ENCODE measurements at regions not wholly inside any gene's neighbourhood (a gene's known extent, or its start where the extent isn't known, plus 50 kb on each side); places are given as distances from the start of the nearest gene placed in this dataset.
"Not testable (repeated sequence)": the region's sequence is repeated elsewhere in the genome, so short reads cannot be mapped to it uniquely, and the experiment has no call there.

DNA sequence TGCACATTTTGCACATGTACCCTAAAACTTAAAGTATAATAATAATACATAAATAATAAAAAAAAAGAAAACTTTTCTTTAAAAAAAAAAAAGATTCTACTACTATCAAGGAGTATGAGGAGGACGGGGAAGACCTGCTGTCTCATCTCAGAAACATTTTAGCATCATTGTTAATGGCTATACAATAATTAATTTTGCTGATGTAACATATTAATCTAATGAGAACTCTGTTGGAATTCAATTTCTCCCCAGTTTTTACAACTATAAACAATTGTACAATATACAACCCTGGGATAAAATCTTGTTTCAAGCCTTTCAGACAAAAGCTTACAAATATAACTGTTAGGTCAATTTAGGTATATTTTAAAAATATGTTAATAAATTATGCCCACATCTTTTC, 139.0 kb upstream of the GRIN3A start:
- no peak for DNase-seq (ENCODE audit: low spot score)

DNA sequence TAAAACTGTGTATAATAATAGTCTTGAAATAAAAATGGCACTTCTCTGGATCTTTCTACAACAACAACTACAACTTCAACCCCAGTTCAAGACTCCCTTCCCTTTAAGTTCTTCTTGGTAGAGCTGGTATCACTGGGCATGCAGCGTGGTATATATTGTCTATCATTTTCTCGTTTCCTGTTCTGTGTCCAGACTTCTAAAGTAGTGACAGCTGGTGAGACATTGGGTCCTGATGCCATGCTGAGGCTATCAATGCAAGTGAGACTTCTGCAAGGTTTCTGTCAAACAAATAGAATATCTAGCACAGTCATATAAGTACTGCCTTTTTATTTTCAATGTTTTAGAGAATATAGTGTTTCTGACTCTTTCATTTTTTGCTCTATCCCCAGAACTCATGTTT, 123.0 kb upstream of the GRIN3A start:
- DNase-seq (ENCODE audit: low spot score): no peak

DNA sequence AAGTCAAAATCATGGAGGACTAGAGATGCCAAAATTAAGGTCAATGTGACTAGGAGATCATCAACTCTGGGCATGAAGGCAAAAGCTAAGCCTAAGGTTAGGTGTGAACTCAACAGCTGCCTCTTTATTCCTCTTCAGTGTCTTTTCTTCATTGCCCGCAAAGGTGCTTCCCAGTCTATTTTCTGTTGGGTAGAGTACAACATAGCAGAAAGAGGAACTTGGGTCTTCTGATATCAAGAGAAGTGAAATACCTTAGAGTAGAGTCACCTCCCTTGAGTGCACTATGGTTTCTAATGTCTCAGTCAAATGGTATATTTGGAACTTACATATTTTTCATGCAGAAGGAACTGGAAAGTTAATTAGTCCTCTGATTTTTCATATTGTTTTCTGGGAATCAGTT, 122.5 kb upstream of the GRIN3A start:
- DNase-seq (ENCODE audit: low spot score): no peak

DNA sequence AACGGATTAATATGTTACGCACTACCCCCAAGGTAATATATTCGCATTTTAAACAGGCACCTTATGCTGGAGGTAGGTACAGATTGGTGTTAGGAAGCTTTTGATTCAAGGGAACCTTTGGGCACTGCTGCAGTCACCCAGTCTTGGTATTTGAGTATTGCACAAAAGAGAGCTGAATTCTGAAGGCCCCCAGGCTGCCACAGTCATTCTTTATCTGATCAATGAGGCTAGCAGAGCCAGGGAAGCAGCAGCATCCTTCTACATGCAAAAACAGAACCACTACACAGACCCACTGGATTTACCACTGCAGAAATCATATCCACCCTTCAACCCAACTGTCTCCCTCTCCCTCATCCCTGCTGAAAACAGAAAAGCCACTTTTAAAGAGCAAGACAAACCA, 121.2 kb upstream of the GRIN3A start:
- DNase-seq (ENCODE audit: low spot score): no peak

DNA sequence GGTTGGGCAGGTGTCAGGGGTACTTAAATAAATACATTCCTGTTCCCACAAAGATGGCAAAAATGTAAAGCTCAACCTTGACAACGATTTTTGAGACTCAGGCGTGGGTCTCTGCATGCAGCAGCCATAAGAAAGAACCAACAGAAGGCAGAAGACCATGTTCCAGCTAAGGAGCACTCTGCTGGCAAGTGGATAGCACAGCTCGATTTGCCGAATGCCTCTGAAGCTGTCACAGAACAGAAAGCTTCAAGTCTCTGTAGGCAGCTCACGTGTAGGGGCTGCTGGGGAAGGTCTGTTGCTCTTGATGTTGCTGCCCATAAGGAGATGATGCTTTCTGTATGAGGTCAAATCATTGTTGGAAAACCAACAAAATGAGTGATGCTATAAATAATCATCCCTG, 119.6 kb upstream of the GRIN3A start:
- no peak for DNase-seq (ENCODE audit: low spot score)

DNA sequence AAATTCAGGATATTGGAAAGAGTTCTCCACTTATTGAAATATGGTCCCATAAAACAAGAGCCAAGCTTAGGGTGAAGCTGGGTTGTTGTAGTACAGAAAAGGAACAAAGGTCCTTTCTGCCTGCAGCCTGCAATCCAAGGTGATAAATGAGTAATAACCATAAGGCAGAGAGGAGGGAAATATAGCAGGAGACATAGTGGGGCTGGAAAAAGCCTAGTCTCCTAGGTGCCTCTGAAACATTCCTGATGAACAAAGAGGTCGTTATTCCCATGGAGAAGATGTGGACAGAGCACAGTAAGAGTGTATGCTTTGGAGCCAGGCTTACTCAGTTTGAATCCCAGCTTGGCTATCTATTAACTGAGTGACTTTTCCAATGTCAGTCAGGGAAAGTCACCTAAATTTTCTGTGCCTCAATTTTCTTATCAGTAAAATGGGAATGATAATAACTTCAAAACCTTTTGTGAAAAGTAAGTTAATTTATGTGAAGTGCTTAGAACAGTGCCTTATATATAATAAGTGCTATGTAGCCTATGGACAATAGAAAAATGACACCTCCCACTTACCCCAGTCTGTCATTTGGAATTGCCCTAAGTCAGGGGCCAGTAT, 110.8 kb upstream of the GRIN3A start:
- no peak for DNase-seq (ENCODE audit: low spot score)

DNA sequence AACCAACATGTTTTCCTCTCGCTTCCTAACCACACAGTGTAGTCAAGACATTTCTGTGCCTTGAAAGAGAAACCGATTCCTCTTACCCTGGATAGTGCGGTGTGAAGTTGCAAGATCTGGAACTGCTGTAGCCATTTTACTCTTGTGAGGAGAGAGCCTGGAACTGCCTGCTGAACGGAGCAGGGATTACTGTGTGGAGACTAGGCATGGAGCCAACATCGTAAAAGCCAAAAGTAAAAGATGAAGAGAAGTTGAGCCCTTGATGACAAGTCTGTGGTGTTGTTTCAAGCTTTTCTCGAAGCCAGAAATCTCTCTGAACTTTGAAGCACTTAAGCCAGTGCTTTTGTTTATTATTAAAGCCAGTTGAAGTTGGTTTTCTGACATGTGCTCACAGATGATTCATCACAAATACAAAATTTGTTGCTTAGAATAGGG, 110.1 kb upstream of the GRIN3A start:
- no peak for DNase-seq (ENCODE audit: low spot score)

DNA sequence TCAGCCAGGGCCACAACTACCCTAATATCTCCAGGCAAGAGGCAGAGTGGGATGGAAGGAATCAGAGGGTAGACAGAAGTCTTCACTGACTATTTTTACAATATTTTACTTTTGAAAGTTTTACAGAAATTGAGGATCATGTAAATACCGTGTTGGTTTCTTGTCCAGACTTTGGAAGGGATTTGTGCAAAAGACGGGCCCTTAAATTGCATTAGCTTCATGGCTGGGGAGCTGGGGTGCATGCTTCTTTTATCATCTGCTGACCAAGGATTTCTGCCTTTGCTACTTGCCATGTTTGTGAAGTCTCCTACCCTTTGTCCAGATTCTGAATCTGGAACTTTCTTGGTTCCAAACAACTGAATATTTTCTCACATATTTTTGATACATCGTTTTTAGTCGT, 107.7 kb upstream of the GRIN3A start:
- DNase-seq (ENCODE audit: low spot score): no peak

DNA sequence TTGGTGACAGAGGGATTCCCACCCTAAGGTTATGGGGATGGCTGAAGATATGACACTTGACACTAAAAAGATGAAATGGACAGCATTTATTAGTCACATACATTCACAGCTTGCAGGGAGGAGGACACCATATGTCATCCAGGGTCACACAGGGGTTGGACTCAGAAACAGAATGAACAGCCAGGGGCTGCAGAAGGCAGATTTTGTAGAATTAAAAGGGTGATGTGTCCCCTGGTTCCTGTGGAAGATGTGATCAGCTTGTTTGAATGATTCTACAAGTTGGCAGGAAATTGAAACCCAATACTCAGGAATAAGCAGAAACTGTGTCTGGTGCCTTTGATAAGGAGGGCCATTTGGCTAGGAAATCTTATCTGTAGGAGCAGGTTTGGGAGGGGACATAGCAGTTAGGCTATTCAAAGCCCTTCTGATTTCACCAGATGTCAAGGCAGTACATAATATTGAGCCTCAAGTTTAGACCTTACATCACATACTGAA, 102.3 kb upstream of the GRIN3A start:
- DNase-seq (ENCODE audit: low spot score): no peak

DNA sequence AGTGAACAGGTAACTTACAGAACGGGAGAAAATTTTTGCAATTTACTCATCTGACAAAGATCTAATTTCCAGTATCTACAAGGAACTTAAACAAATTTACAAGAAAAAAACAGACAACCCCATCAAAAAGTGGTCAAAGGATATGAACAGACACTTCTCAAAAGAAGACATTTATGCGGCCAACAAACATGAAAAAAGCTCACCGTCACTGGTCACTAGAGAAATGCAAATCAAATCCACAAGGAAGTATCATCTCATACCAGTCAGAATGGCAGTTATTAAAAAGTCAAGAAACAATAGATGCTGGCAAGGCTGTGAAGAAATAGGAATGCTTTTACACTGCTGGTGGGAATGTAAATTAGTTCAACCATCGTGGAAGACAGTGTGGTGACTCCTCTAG, 100.5 kb upstream of the GRIN3A start:
- not testable (repeated sequence) for DNase-seq (ENCODE audit: low spot score)

DNA sequence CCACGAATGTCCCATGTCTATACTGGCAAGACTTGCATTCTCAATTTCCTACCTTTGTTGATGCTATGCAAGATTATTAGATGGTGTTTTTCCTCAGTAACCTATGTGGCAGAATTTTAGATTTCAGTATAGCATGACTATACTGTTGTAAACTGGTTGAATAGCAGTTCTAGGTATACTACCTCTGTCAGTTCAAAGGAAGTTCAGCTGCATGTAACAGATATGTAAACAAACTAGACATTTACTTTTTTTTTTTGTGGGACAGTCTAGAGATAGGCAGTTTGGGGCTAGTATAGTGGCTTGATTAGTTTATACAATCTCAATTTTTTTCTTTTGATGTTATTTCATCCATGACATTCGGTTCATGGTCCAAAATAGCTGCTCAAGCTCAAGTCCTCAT, 97.6 kb upstream of the GRIN3A start:
- DNase-seq (ENCODE audit: low spot score): no peak

DNA sequence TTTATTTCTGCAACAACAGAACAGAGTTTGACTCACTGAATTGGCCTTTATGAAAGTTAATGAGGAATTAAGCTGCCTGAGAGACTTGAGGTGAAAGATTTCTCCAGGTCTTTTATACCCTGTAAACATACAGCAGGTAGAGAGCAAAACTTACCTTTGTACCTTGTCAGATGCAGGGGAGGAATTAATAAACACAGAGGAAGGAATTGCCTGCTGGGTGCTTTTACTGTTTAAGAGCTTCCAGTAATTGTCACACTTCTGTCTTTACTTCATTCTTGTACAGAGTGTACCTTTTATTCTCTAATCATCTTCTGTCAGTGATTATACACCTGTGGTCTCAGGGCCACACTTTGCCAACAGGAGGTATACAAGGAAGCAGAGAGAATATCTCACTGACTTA, 94.0 kb upstream of the GRIN3A start:
- no peak for DNase-seq (ENCODE audit: low spot score)

DNA sequence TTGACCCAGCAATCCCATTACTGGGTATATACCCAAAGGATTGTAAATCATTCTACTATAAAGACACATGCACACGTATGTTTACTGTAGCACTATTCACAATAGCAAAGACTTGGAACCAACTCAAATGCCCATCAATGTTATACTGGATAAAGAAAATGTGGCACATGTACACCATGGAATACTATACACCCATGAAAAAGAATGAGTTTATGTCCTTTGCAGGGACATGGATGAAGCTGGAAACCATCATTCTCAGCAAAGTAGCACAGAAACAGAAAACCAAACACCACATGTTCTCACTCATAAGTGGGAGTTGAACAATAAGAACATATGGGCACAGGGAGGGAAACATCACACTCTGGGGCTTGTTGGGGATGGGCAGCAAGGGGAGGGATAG, 83.0 kb upstream of the GRIN3A start:
- DNase-seq (ENCODE audit: low spot score): not testable (repeated sequence)

DNA sequence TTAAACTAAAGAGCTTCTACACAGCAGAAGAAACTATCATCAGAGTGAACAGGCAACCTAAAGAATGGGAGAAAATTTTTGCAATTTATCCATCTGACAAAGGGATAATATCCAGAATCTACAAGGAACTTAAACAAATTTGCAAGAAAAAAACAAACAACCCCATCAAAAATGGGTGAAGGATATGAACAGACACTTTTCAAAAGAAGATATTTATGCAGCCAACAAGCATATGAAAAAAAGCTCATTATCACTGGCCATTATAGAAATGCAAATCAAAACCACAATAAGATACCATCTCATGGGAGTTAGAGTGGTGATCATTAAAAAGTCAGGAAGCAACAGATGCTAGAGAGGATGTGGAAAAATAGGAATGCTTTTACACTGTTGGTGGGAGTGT, 82.5 kb upstream of the GRIN3A start:
- not testable (repeated sequence) for DNase-seq (ENCODE audit: low spot score)

DNA sequence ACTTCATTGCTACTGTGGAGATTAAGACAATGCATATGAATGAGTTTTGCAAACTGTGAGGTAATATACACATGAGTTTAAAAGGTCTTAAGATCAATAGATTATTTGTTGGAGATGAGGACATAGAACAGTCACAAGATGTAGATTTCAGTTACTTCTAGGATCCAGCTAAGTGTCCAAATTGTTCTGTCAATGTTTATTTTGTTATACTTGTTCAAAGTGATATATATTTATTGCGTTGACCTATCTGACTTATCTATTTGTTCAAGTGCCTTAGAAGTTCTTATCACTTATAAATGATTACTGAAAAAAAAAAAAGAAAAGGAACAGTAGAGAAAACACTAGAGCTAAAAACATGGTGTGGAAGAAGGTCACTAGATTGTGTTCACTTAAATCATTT, 75.6 kb upstream of the GRIN3A start:
- DNase-seq (ENCODE audit: low spot score): no peak

DNA sequence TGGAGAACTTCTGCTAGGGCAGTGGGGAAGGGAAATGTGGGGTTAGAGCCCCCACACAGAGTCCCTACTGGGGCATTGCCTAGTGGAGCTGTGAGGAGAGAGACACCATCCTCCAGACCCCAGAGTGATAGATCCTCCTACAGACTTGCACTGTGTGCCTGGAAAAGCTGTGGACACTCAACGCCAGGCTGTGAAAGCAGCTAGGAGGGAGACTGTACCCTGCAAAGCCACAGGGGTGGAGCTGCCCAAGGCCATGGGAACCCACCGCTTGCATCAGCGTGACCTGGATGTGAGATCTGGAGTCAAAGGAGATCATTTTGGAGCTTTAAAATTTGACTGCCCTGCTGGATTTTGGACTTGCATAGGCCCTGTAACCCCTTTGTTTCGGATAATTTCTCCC, 69.4 kb upstream of the GRIN3A start:
- not testable (repeated sequence) for DNase-seq (ENCODE audit: low spot score)

DNA sequence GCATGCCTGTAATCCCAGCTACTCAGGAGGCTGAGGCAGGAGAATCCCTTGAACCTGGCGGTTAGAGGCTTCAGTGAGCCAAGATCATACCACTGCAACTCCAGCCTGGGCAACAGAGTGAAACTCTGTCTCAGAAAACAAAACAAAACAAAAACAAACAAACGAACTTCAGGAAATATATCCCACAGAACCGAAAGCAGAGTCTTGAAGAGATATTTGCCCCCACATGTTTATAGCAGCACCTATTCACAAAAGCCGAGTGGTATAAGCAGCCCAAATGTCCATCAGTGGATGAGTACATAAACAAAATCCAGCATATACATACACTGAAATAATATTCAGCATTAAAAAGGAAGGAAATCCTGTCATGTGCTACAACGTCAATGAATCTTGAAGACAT, 57.6 kb upstream of the GRIN3A start:
- DNase-seq (ENCODE audit: low spot score): no peak

DNA sequence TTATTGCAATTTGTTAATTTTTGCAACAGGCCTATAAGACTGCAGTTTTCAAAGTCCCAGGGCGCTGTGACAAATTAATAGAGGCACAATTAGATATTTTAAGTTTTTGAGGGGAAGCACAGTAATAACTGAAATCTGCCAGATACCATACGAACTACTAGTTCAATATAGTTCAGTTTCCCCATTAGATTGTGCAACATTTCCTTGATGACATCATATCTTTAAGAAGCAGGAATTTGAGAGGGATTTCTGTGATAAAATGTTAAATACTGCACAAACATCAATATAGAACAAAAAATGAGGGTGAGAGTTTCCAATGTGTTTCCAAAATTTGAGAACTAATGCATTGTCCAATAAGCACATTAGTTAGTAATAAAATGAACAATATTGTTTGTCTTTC, 56.7 kb upstream of the GRIN3A start:
- no peak for DNase-seq (ENCODE audit: low spot score)

DNA sequence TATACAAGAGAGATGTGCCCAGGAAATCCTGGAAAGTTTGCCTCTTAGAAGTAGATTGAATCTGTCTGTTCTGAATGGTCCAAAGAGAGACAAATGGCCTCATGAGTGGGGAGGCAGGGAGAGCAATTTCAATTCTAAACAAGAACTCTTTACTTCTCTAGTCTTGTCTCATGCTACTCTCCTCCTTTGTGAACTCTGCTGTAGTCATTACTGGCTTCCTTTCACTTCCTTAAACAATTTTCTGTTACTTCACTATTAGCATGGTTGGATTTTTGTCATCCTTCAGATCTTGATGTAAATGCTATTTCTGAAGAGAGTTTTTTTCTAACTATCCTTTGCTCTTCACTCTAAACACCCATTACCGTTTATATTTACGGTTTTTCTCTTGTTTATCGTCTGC, 54.0 kb upstream of the GRIN3A start:
- DNase-seq (ENCODE audit: low spot score): no peak

DNA sequence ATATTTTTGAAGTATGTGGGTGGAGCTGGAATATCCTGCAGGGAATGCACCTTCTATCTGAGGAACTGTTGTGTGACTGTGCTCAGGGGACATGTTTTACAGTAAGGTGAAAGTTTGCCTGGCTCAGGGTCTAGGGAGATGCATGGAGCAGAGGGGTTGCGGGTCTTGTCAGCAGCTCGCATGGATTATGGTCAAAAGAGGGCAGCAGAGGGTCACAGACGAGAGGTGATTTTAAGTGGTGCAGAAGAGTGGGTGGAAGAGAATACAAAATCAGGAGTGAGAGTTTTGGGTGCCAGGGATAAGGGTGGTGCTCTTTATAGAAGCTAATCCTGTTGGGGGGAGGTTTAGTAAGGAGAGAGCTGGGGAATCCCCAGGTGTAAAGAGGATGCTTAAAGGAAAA, 53.5 kb upstream of the GRIN3A start:
- peak; percentile 61 for DNase-seq (ENCODE audit: low spot score)

DNA sequence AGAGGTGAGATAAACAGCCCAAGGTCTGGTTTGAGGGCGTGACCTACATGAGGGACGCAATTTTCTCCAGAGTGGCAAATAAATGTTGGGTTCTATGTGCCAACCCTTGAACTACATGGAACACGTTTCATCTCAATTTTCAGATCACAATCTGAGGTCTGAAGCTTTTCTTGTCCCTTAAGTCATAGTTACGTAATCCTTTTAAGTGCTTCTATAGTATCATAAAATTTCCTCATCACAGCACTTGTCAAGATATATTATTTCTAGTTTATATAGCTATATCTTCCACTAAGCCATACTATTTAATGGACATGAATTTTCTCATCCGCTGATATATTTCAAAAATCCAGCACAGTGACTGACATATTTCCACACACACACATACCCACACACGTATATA, 53.1 kb upstream of the GRIN3A start:
- DNase-seq (ENCODE audit: low spot score): no peak
